Mesenchymal stem cell (in vitro differentiated cells and primary cell): ENCODE measurements at regions not wholly inside any gene's neighbourhood (a gene's known extent, or its start where the extent isn't known, plus 50 kb on each side); places are given as distances from the start of the nearest gene placed in this dataset.
"Not testable (repeated sequence)": the region's sequence is repeated elsewhere in the genome, so short reads cannot be mapped to it uniquely, and the experiment has no call there.

ENCODE experiments used
- DNase-seq: peaks from one replicate; pipeline ENCODE4 v3.0.0-alpha.2; 2013
- H2AFZ ChIP-seq: one replicate; pipeline ENCODE4 v1.6.1; 2013; ENCODE audit warnings: low read depth, mild to moderate bottlenecking, control low read depth, inconsistent platforms, low read length, moderate library complexity
- H2AK5ac ChIP-seq: 2 replicates; pipeline ENCODE4 v1.6.1; 2013; ENCODE audit warnings: low read length, moderate library complexity, mild to moderate bottlenecking, inconsistent platforms; ENCODE audit not compliant: severe bottlenecking
- H2BK120ac ChIP-seq: one replicate; pipeline ENCODE4 v1.6.1; 2013; ENCODE audit warnings: low read depth, mild to moderate bottlenecking, inconsistent platforms, low read length, moderate library complexity
- H2BK12ac ChIP-seq, 2 experiments: one replicate each; pipeline ENCODE4 v1.6.1; 2013; ENCODE audit warnings: inconsistent platforms in 2 of 2, low read length in 2 of 2, mild to moderate bottlenecking in 2 of 2, moderate library complexity in 2 of 2, control low read depth in 1 of 2
- H2BK15ac ChIP-seq: one replicate; pipeline ENCODE4 v1.6.1; 2013; ENCODE audit warnings: mild to moderate bottlenecking, low read depth, inconsistent platforms; ENCODE audit not compliant: poor library complexity, severe bottlenecking
- H2BK5ac ChIP-seq: 2 replicates; pipeline ENCODE4 v1.6.1; 2013; ENCODE audit warnings: low read depth, mild to moderate bottlenecking, low read length, control low read depth, inconsistent platforms; ENCODE audit not compliant: poor library complexity, severe bottlenecking
- H3K14ac ChIP-seq, 2 experiments: one replicate each; pipeline ENCODE4 v1.6.1; 2013; ENCODE audit warnings: inconsistent platforms in 2 of 2, low read length in 2 of 2, control low read depth in 1 of 2, mild to moderate bottlenecking in 1 of 2, moderate library complexity in 1 of 2
- H3K18ac ChIP-seq, 2 experiments: one replicate each; pipeline ENCODE4 v1.6.1; 2013; ENCODE audit warnings: inconsistent platforms in 2 of 2, low read length in 2 of 2, control low read depth in 1 of 2, low read depth in 1 of 2, mild to moderate bottlenecking in 1 of 2
- H3K23ac ChIP-seq, 2 experiments: one replicate each; pipeline ENCODE4 v1.6.1; 2013; ENCODE audit warnings: inconsistent platforms in 2 of 2, low read length in 2 of 2, mild to moderate bottlenecking in 2 of 2, moderate library complexity in 2 of 2, control low read depth in 1 of 2
- H3K27ac ChIP-seq: 2 replicates; pipeline ENCODE4 v1.5.1; 2013; ENCODE audit warnings: mild to moderate bottlenecking, moderate library complexity, low read length, control low read depth, inconsistent platforms; ENCODE audit not compliant: poor library complexity, severe bottlenecking
- H3K27me3 ChIP-seq, 2 experiments: 2 replicates each; pipeline versions ENCODE4 v1.6.1 to v1.7.0; 2013; ENCODE audit warnings: low read length in 2 of 2, mild to moderate bottlenecking in 2 of 2, moderate library complexity in 2 of 2, control low read depth in 1 of 2, inconsistent platforms in 1 of 2; ENCODE audit not compliant: control insufficient read depth in 1 of 2, insufficient read depth in 1 of 2
- H3K36me3 ChIP-seq, 2 experiments: 2 replicates each; pipeline versions ENCODE4 v1.6.1 to v1.7.0; 2013; ENCODE audit warnings: low read length in 2 of 2, control low read depth in 1 of 2, inconsistent platforms in 1 of 2, low read depth in 1 of 2, mild to moderate bottlenecking in 1 of 2; ENCODE audit not compliant: insufficient read depth in 2 of 2, control insufficient read depth in 1 of 2
- H3K4ac ChIP-seq, 2 experiments: one replicate each; pipeline ENCODE4 v1.6.1; 2013; ENCODE audit warnings: inconsistent platforms in 2 of 2, low read length in 2 of 2, mild to moderate bottlenecking in 2 of 2, moderate library complexity in 2 of 2, control low read depth in 1 of 2, low read depth in 1 of 2
- H3K4me1 ChIP-seq: 2 replicates; pipeline ENCODE4 v1.6.1; 2013; ENCODE audit warnings: low read depth, low read length, control low read depth; ENCODE audit not compliant: control insufficient read depth, insufficient read depth
- H3K4me2 ChIP-seq: 2 replicates; pipeline ENCODE4 v1.6.1; 2013; ENCODE audit warnings: low read length, mild to moderate bottlenecking, inconsistent platforms; ENCODE audit not compliant: poor library complexity, severe bottlenecking
- H3K4me3 ChIP-seq, 2 experiments: 2 replicates each; pipeline versions ENCODE4 v1.5.1 to v1.7.0; 2013; ENCODE audit warnings: low read length in 2 of 2, mild to moderate bottlenecking in 2 of 2, control low read depth in 1 of 2, low read depth in 1 of 2; ENCODE audit not compliant: insufficient read depth in 1 of 2
- H3K79me1 ChIP-seq: replicated peaks from 2 replicates; pipeline ENCODE4 v1.6.1; 2013; ENCODE audit warnings: mild to moderate bottlenecking, control low read depth, low read length, inconsistent platforms; ENCODE audit not compliant: poor library complexity, severe bottlenecking
- H3K9ac ChIP-seq: 2 replicates; pipeline ENCODE4 v1.7.0; 2013; ENCODE audit warnings: mild to moderate bottlenecking, low read length, moderate library complexity
- H3K9me3 ChIP-seq: 2 replicates; pipeline ENCODE4 v1.7.0; 2013; ENCODE audit warnings: mild to moderate bottlenecking, low read length; ENCODE audit not compliant: control insufficient read depth
- H4K8ac ChIP-seq: one replicate; pipeline ENCODE4 v1.6.1; 2013; ENCODE audit warnings: inconsistent platforms, mild to moderate bottlenecking, low read length, moderate library complexity
- H4K91ac ChIP-seq: one replicate; pipeline ENCODE4 v1.6.1; 2013; ENCODE audit warnings: mild to moderate bottlenecking, low read length, inconsistent platforms
- WGBS: methylation state at CpG from one replicate; pipeline ENCODE4 v1.1.7; 2013; ENCODE audit warnings: mixed read lengths; 5-methylcytosine and 5-hydroxymethylcytosine counted together

GRCh38 chr21:39071623-39072214 lies 111.5 kb downstream of the PSMG1 start:
- Histone ChIP-seq H3K14ac (no peak overlapping the region), H2BK120ac (no peak overlapping the region), H2AFZ (no peak overlapping the region), H4K91ac (no peak overlapping the region), H2BK12ac (peak overlapping the region; percentile 15 to 59), H3K36me3 (no peaks in the 10 kb centered on the region), H3K4ac (no peak overlapping the region), H3K27me3 (peaks cover 3 to 4% of the 10 kb centered on the region in 2 experiments), H3K27ac (no peak overlapping the region), H3K9me3 (no peaks in the 10 kb centered on the region), H2BK15ac (no peak overlapping the region), H3K9ac (no peak overlapping the region), H3K79me1 (no peaks in the 10 kb centered on the region), H3K23ac (no peak overlapping the region), H3K4me3 (no peak overlapping the region), H2AK5ac (no peak overlapping the region), H3K18ac (no peak overlapping the region), H3K4me1 (no peaks in the 10 kb centered on the region), H3K4me2 (no peak overlapping the region), H2BK5ac (no peak overlapping the region), H4K8ac (no peak overlapping the region)
- peak; percentile 82 for DNase-seq
- WGBS, result 60% methylated on average over 4 of the region's 4 CpGs

DNA sequence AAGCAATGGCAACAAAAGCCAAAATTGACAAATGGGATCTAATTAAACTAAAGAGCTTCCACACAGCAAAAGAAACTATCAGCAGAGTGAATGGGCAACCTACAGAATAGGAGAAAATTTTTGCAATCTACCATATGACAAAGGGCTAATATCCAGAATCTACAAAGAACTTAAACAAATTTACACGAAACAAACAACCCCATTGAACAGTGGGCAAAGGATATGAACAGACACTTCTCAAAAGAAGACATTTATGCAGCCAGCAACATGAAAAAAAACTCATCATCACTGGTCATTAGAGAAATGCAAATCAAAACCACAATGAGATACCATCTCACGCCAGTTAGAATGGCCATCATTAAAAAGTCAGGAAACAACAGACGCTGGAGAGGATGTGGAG lies 113.4 kb downstream of the PSMG1 start:
- H2AK5ac ChIP-seq, H3K9ac ChIP-seq, H3K14ac ChIP-seq, H3K79me1 ChIP-seq, H3K4ac ChIP-seq, H3K18ac ChIP-seq, H3K4me2 ChIP-seq, H3K36me3 ChIP-seq, H4K91ac ChIP-seq, H3K27me3 ChIP-seq, H4K8ac ChIP-seq, DNase-seq, H2BK120ac ChIP-seq, H3K9me3 ChIP-seq, H3K23ac ChIP-seq, H2BK12ac ChIP-seq, H3K27ac ChIP-seq, H2BK15ac ChIP-seq, H3K4me1 ChIP-seq, H3K4me3 ChIP-seq, H2AFZ ChIP-seq, H2BK5ac ChIP-seq: not testable (repeated sequence)
- 94% methylated on average over 3 of the region's 3 CpGs for WGBS

DNA sequence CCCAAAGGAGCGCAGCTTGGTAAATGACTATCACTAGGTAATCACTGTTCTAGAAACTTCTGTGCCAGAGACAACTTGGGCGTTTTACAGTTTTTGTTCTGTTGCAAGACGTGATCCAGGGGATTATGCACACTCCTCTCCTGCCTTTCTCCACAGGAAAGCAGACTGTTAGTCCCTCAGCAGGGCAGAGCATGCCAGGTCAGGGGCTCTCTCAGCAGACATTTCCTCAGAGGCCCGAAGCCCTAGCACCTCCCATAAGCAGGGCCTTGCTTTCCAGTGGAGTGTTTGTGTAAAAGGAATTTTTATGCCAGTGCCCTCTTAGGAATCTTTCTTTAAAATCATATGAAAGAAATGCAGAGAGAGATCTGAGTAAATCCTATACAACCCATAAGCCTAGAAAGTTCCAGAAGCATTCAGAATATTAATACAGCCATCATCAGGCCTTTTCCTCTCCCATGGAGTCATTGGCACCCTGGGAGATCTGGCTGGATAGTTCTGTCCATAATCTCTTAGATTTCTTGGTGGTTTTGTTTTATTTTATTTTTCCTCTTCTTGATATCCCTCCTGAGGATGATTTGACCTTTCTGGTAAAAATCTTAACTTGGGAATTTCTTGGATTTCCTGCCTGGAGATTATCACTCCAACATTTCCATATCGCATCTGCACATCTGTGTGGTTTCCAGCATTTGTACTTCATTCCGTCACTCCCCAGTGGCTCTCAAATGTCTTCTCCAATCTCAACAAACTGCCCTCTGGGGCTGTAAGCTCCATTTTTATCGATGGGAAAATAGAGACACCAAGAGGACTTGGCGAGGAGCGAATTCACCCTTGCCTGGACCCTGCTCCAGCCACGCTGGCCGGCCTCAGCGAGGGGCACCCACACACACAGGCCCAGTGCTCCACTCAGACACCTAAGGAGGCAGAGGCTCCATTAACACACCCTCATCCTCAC lies 116.1 kb downstream of the PSMG1 start:
- WGBS, result 92% methylated on average over 11 of the region's 12 CpGs
- H3K79me1 ChIP-seq, result no peaks in the 10 kb centered on the region
- peaks cover 1% of the 10 kb centered on the region for H3K4me1 ChIP-seq
- H3K4me2 ChIP-seq, result no peak overlapping the region
- no peaks in the 10 kb centered on the region for H3K36me3 ChIP-seq
- no peak overlapping the region for H3K27ac ChIP-seq
- H3K4me3 ChIP-seq, result no peak overlapping the region
- peak overlapping the region; percentile 37 to 94 for H2BK12ac ChIP-seq
- peaks cover 7% of the 10 kb centered on the region for H3K9me3 ChIP-seq
- H3K9ac ChIP-seq, result no peak overlapping the region
- no peak for DNase-seq
- peak overlapping the region in 1 of 2 experiments; percentile 71 for H3K18ac ChIP-seq
- H2AK5ac ChIP-seq, result no peak overlapping the region
- no peak overlapping the region for H2BK15ac ChIP-seq
- H3K27me3 ChIP-seq, result no peaks in the 10 kb centered on the region
- H3K14ac ChIP-seq, result no peak overlapping the region
- no peak overlapping the region for H2BK5ac ChIP-seq
- H3K23ac ChIP-seq, result no peak overlapping the region
- H2AFZ ChIP-seq, result no peak overlapping the region
- H4K8ac ChIP-seq, result peak overlapping the region; percentile 91
- no peak overlapping the region for H2BK120ac ChIP-seq
- H4K91ac ChIP-seq, result peak overlapping the region; percentile 82
- H3K4ac ChIP-seq, result no peak overlapping the region

- peaks cover 2% of the 10 kb centered on the region for H3K4me1 ChIP-seq
- H3K4me3 ChIP-seq, result no peak overlapping the region
- no peak overlapping the region for H3K14ac ChIP-seq
- H3K9me3 ChIP-seq, result peaks cover 7% of the 10 kb centered on the region
- no peak overlapping the region for H4K8ac ChIP-seq
- H2BK5ac ChIP-seq, result no peak overlapping the region
- no peaks in the 10 kb centered on the region for H3K36me3 ChIP-seq
- H2AK5ac ChIP-seq, result no peak overlapping the region
- WGBS, result 100% methylated on average over 1 of the region's 2 CpGs
- H3K27me3 ChIP-seq, result peaks cover 0 to 4% of the 10 kb centered on the region in 2 experiments
- H2BK120ac ChIP-seq, result no peak overlapping the region
- H2BK12ac ChIP-seq, result no peak overlapping the region
- H3K27ac ChIP-seq, result no peak overlapping the region
- no peak overlapping the region for H2BK15ac ChIP-seq
- no peak overlapping the region for H3K9ac ChIP-seq
- H4K91ac ChIP-seq, result no peak overlapping the region
- H3K23ac ChIP-seq, result no peak overlapping the region
- H2AFZ ChIP-seq, result no peak overlapping the region
- H3K4ac ChIP-seq, result no peak overlapping the region
- no peak for DNase-seq
- H3K79me1 ChIP-seq, result no peaks in the 10 kb centered on the region
- no peak overlapping the region for H3K18ac ChIP-seq
- H3K4me2 ChIP-seq, result no peak overlapping the region
Observed at GRCh38 chr21:39065917-39066316, 117.3 kb downstream of the PSMG1 start.
